DND-41 (cell line): ENCODE measurements at regions not wholly inside any gene's neighbourhood (a gene's known extent, or its start where the extent isn't known, plus 50 kb on each side); places are given as distances from the start of the nearest gene placed in this dataset.

ENCODE experiments used
- ATAC-seq: fragments of 200-7000 bp; cut with Tn5 transposase; 3 replicates; pipeline ENCODE4 v1.9.1; 2021; ENCODE audit warnings: low read depth; ENCODE audit not compliant: insufficient read depth
- DNase-seq: peaks from one replicate; pipeline ENCODE4 v3.0.0-alpha.2; 2020
- H2AFZ ChIP-seq: 2 replicates; pipeline ENCODE4 v1.6.0; 2012; ENCODE audit warnings: low read depth, low read length
- H3K27ac ChIP-seq: 2 replicates; pipeline ENCODE4 v1.5.1; 2012; ENCODE audit warnings: low read length, inconsistent platforms
- H3K27me3 ChIP-seq: fragments of 200-600 bp; sonication (generic); 2 replicates; pipeline ENCODE4 v1.6.0; 2012; ENCODE audit warnings: low read length, mild to moderate bottlenecking, inconsistent platforms; ENCODE audit not compliant: insufficient read depth, poor library complexity
- H3K36me3 ChIP-seq: 2 replicates; pipeline ENCODE4 v1.5.1; 2012; ENCODE audit warnings: low read length, inconsistent platforms; ENCODE audit not compliant: insufficient read depth
- H3K4me1 ChIP-seq: 2 replicates; pipeline ENCODE4 v1.5.1; 2012; ENCODE audit warnings: mild to moderate bottlenecking, low read length; ENCODE audit not compliant: insufficient read depth
- H3K4me2 ChIP-seq: 2 replicates; pipeline ENCODE4 v1.6.0; 2012; ENCODE audit warnings: mild to moderate bottlenecking, moderate library complexity, low read length, inconsistent platforms; ENCODE audit not compliant: insufficient read depth
- H3K4me3 ChIP-seq, 2 experiments: fragments of 200-600 bp in 1 of 2; shearing (Covaris generic) in 1 of 2; 2 replicates each; pipeline ENCODE4 v1.5.1; 2012 to 2016; ENCODE audit warnings: inconsistent platforms in 2 of 2, low read length in 2 of 2, mild to moderate bottlenecking in 2 of 2, low read depth in 1 of 2, moderate library complexity in 1 of 2
- H3K79me2 ChIP-seq: 2 replicates; pipeline ENCODE4 v1.6.0; 2012; ENCODE audit warnings: low read length, inconsistent platforms; ENCODE audit not compliant: insufficient read depth
- H3K9ac ChIP-seq: 2 replicates; pipeline ENCODE4 v1.6.0; 2012; ENCODE audit warnings: low read depth, mild to moderate bottlenecking, inconsistent platforms, low read length, moderate library complexity
- H3K9me3 ChIP-seq: 2 replicates; pipeline ENCODE4 v1.5.1; 2012; ENCODE audit warnings: low read length, moderate library complexity, mild to moderate bottlenecking, inconsistent platforms; ENCODE audit not compliant: insufficient read depth, severe bottlenecking
- H4K20me1 ChIP-seq: 2 replicates; pipeline ENCODE4 v1.6.0; 2012; ENCODE audit warnings: low read length; ENCODE audit not compliant: insufficient read depth
- EZH2 ChIP-seq: IDR thresholded peaks from 3 replicates; pipeline ENCODE4 v1.6.1; 2012; ENCODE audit warnings: borderline replicate concordance, low read depth, mild to moderate bottlenecking, moderate library complexity, low read length, inconsistent platforms; ENCODE audit not compliant: severe bottlenecking
- TF ChIP-seq, protein P1 (sequence below): IDR thresholded peaks from 2 replicates; pipeline ENCODE4 v1.5.1; 2012; ENCODE audit warnings: borderline replicate concordance, low read length, moderate library complexity, mild to moderate bottlenecking; ENCODE audit not compliant: poor library complexity, severe bottlenecking; ENCODE audit errors: extremely low read depth

DNA sequence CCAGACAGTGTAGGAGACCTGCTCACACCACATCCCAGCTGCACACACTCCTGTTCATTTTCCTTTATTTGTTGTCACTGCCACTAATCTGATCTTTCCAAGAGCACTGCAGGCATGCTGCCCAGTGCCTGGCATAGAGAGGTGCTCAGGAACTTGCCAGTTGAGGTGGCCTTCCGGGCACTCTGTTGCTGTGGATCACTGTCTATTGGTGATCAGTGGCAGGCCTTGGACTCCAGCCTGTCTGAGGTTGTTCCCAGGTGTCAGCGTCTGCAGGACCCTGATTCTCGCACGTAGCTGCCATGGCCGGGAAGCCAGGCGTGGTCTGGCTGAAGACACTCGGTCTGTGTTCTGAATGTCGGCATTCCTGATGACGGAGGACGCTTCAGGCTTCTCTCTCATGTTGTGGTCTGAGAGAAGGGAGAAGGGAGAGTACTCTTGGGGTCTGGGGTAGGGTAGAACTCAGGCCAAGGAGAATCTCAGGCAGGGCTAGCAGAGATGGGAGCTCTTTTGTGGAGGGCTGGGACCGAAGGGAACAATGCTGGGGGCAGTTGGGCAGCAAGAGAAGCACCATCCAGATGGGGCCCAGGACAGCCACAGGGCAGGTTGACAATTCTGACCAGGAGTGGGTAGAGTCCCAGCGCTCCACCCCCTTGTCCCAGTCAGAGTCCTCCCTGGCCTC, 240.9 kb downstream of the MYCN start:
- H3K4me1 ChIP-seq = no peaks in the 10 kb centered on the region
- no peak overlapping the region for H3K4me2 ChIP-seq
- H3K79me2 ChIP-seq = no peaks in the 10 kb centered on the region
- H3K4me3 ChIP-seq = no peak overlapping the region
- H3K36me3 ChIP-seq = no peaks in the 10 kb centered on the region
- TF ChIP-seq EZH2 = no peak
- TF ChIP-seq, protein P1, sequence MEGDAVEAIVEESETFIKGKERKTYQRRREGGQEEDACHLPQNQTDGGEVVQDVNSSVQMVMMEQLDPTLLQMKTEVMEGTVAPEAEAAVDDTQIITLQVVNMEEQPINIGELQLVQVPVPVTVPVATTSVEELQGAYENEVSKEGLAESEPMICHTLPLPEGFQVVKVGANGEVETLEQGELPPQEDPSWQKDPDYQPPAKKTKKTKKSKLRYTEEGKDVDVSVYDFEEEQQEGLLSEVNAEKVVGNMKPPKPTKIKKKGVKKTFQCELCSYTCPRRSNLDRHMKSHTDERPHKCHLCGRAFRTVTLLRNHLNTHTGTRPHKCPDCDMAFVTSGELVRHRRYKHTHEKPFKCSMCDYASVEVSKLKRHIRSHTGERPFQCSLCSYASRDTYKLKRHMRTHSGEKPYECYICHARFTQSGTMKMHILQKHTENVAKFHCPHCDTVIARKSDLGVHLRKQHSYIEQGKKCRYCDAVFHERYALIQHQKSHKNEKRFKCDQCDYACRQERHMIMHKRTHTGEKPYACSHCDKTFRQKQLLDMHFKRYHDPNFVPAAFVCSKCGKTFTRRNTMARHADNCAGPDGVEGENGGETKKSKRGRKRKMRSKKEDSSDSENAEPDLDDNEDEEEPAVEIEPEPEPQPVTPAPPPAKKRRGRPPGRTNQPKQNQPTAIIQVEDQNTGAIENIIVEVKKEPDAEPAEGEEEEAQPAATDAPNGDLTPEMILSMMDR = no peak
- no peaks in the 10 kb centered on the region for H4K20me1 ChIP-seq
- no peak for ATAC-seq
- no peak overlapping the region for H2AFZ ChIP-seq
- no peaks in the 10 kb centered on the region for H3K9me3 ChIP-seq
- H3K9ac ChIP-seq = no peak overlapping the region
- H3K27me3 ChIP-seq = no peaks in the 10 kb centered on the region
- no peak for DNase-seq
- no peak overlapping the region for H3K27ac ChIP-seq

DNA sequence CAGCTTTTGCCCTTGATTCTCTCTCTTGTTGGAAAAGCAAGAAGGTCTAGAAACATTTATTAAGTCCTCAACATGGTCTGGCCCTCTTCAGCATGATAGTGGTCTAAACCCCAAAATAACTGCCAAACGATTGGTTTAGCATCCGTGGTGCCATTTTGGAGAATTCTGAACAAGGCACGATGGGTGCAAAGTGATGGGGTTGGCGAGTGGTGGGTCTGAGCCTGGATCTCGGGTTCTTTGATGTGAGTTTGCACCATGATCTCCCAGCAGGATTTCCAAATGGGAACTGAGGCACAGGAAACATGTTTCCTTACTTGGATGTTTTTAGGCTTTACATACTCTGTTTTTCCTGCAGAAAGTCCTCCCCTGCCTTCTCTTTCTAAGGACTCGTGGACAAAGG, 240.3 kb downstream of the MYCN start:
- TF ChIP-seq EZH2 = no peak
- TF ChIP-seq, protein P1 = no peak
- H3K4me2 ChIP-seq = no peak overlapping the region
- no peaks in the 10 kb centered on the region for H3K9me3 ChIP-seq
- H2AFZ ChIP-seq = no peak overlapping the region
- no peaks in the 10 kb centered on the region for H3K36me3 ChIP-seq
- no peak overlapping the region for H3K9ac ChIP-seq
- no peaks in the 10 kb centered on the region for H3K4me1 ChIP-seq
- H4K20me1 ChIP-seq = no peaks in the 10 kb centered on the region
- no peak overlapping the region for H3K27ac ChIP-seq
- no peak for ATAC-seq
- no peak for DNase-seq
- H3K4me3 ChIP-seq = no peak overlapping the region
- H3K27me3 ChIP-seq = no peaks in the 10 kb centered on the region
- H3K79me2 ChIP-seq = no peaks in the 10 kb centered on the region

DNA sequence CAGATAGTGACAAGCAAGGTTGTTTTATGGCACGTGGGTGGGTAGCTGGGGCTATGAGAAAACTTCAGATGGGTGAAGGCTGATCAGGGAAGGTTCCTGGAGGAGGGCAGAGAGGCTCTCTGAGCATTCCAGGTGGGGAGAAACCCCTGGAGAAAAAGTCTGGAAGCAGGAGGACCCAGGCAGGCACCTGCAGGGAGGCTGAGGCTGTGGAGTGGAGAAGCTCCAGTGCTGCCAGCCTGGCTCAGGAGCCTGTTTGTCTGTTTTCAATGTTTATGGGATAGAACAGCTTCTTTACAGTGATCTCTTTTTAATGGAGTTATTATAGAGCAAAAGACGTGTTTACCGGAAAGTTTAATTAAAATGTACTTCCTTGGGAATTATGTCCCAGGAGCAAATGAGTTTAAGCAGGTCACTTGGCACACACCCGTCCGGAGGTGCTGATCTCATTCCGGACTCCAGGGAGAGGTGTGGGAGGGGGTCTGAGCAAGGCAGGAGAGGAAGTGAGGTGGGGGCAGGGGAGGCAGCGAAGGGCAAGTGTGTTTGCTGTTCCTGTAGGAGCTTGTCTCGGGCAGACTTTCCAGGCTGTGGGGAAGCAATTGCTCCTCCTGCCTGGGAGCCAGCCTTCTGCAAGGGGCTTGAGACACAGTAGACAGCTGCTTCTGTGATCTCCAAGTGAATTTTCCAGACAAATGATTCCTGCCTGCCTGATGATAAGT, 239.5 kb downstream of the MYCN start:
- no peak for ATAC-seq
- TF ChIP-seq, protein P1 = no peak
- no peak for TF ChIP-seq EZH2
- Histone ChIP-seq H3K4me1 (no peaks in the 10 kb centered on the region), H3K36me3 (no peaks in the 10 kb centered on the region), H3K4me3 (no peak overlapping the region), H3K9ac (no peak overlapping the region), H3K27me3 (no peaks in the 10 kb centered on the region), H3K27ac (no peak overlapping the region), H2AFZ (no peak overlapping the region), H3K9me3 (no peaks in the 10 kb centered on the region), H3K79me2 (no peaks in the 10 kb centered on the region), H4K20me1 (no peaks in the 10 kb centered on the region), H3K4me2 (no peak overlapping the region)
- DNase-seq = no peak
